SK-N-SH (cell line): ENCODE measurements at regions not wholly inside any gene's neighbourhood (a gene's known extent, or its start where the extent isn't known, plus 50 kb on each side); places are given as distances from the start of the nearest gene placed in this dataset.

Source experiments
- CTCF ChIA-PET: fragments of 300-600, 350-600 bp; formaldehyde crosslinking; extraction: SDS; loops from one replicate; lab custom pipeline; 2021; lab: Yijun Ruan, JAX
- POLR2A ChIA-PET: fragments of 350-600 bp; sonication (Branson Sonifier 250); formaldehyde crosslinking; extraction: SDS; loops from one replicate; lab custom pipeline; 2020; ENCODE audit warnings: antibody characterized with exemption, inconsistent platforms; lab: Yijun Ruan, JAX
- DNase-seq: peaks from one replicate; pipeline ENCODE4 v3.0.0; 2012
- H2AFZ ChIP-seq: fragments of 200-600 bp; sonication (generic); 2 replicates; pipeline ENCODE4 v1.8.1; 2016; ENCODE audit warnings: antibody characterized with exemption, mild to moderate bottlenecking, low read depth
- H3F3A ChIP-seq: fragments of 200-600 bp; sonication (generic); replicated peaks from 2 replicates; pipeline ENCODE3; 2016; ENCODE audit warnings: antibody characterized with exemption, mild to moderate bottlenecking; ENCODE audit not compliant: insufficient read depth
- H3K27ac ChIP-seq, 2 experiments: fragments of 200-500 bp in 1 of 2; fragments of 200-600 bp in 1 of 2; sonication (Bioruptor generic) in 1 of 2; sonication (generic), shearing (Covaris generic) in 1 of 2; 2 replicates each; pipeline versions ENCODE4 v1.5.1 to v1.6.1; 2014 to 2016; ENCODE audit warnings: low read depth in 2 of 2, inconsistent platforms in 1 of 2, low read length in 1 of 2, mild to moderate bottlenecking in 1 of 2, mixed read lengths in 1 of 2
- H3K27me3 ChIP-seq: fragments of 200-600 bp; sonication (generic), shearing (Covaris generic); 2 replicates; pipeline ENCODE4 v1.6.1; 2016; ENCODE audit warnings: mixed run types; ENCODE audit not compliant: insufficient read depth
- H3K36me3 ChIP-seq, 2 experiments: fragments of 200-500 bp in 1 of 2; fragments of 200-600 bp in 1 of 2; sonication (Bioruptor generic) in 1 of 2; sonication (generic) in 1 of 2; replicated peaks in 1 of 2; 2 replicates each; pipeline versions ENCODE3 to v1.5.1; 2014 to 2016; ENCODE audit warnings: low read length in 1 of 2, mild to moderate bottlenecking in 1 of 2; ENCODE audit not compliant: insufficient read depth in 2 of 2, control insufficient read depth in 1 of 2
- H3K4me1 ChIP-seq, 2 experiments: fragments of 200-500 bp in 1 of 2; fragments of 200-600 bp in 1 of 2; sonication (Bioruptor generic) in 1 of 2; sonication (generic), shearing (Covaris generic) in 1 of 2; 2 replicates each; pipeline versions ENCODE4 v1.5.1 to v1.6.1; 2014 to 2016; ENCODE audit warnings: low read depth in 1 of 2, low read length in 1 of 2, mixed run types in 1 of 2; ENCODE audit not compliant: insufficient read depth in 2 of 2, control insufficient read depth in 1 of 2
- H3K4me2 ChIP-seq: fragments of 200-600 bp; sonication (generic), shearing (Covaris generic); 2 replicates; pipeline ENCODE4 v1.6.1; 2017; ENCODE audit warnings: mixed run types
- H3K4me3 ChIP-seq, 2 experiments: fragments of 200-500 bp in 1 of 2; fragments of 200-600 bp in 1 of 2; sonication (Bioruptor generic) in 1 of 2; sonication (generic), shearing (Covaris generic) in 1 of 2; 2 replicates each; pipeline versions ENCODE4 v1.5.1 to v1.8.1; 2014 to 2016; ENCODE audit warnings: low read depth in 2 of 2, inconsistent platforms in 1 of 2, low read length in 1 of 2, mild to moderate bottlenecking in 1 of 2, mixed read lengths in 1 of 2, moderate library complexity in 1 of 2
- H3K79me2 ChIP-seq: fragments of 200-600 bp; sonication (generic); 2 replicates; pipeline ENCODE4 v1.8.1; 2017; ENCODE audit warnings: mild to moderate bottlenecking; ENCODE audit not compliant: insufficient read depth
- H3K9ac ChIP-seq: fragments of 200-600 bp; sonication (generic); 2 replicates; pipeline ENCODE4 v1.6.1; 2017; ENCODE audit warnings: mixed run types
- H3K9me2 ChIP-seq: fragments of 200-600 bp; sonication (generic); 2 replicates; pipeline ENCODE4 v1.6.1; 2017; ENCODE audit warnings: mixed run types
- H3K9me3 ChIP-seq: fragments of 200-600 bp; sonication (generic); 2 replicates; pipeline ENCODE4 v1.6.1; 2017; ENCODE audit warnings: mixed run types, mild to moderate bottlenecking, moderate library complexity
- H4K20me1 ChIP-seq: fragments of 200-600 bp; sonication (generic); 2 replicates; pipeline ENCODE4 v1.6.1; 2017; ENCODE audit warnings: mild to moderate bottlenecking, mixed run types; ENCODE audit not compliant: insufficient read depth
- EP300 ChIP-seq, 2 experiments: IDR thresholded peaks; 2 replicates each; pipeline versions ENCODE4 v1.4.0 to v1.6.1; 2012; ENCODE audit warnings: borderline replicate concordance in 1 of 2, low read depth in 1 of 2, low read length in 1 of 2
- FOSL2 ChIP-seq: IDR thresholded peaks from 2 replicates; pipeline ENCODE4 v1.4.0; 2012; ENCODE audit warnings: low read depth, mild to moderate bottlenecking, moderate library complexity, borderline replicate concordance
- FOXJ3 ChIP-seq: sonication (generic); formaldehyde crosslinking; IDR thresholded peaks from 2 replicates; pipeline ENCODE4 v1.5.1; 2020; ENCODE audit warnings: mild to moderate bottlenecking, missing genetic modification reagents
- GABPA ChIP-seq: IDR thresholded peaks from 2 replicates; pipeline ENCODE4 v1.4.0; 2012; ENCODE audit warnings: low read depth, mild to moderate bottlenecking
- GATA2 ChIP-seq: sonication (generic); formaldehyde crosslinking; IDR thresholded peaks from 2 replicates; pipeline ENCODE4 v1.5.0; 2020; ENCODE audit warnings: mild to moderate bottlenecking, missing genetic modification reagents
- IRF3 ChIP-seq: fragments of 150-350 bp; IDR thresholded peaks from 2 replicates; pipeline ENCODE4 v1.6.1; 2016; ENCODE audit warnings: mild to moderate bottlenecking, low read depth, low read length
- JUND ChIP-seq: IDR thresholded peaks from 2 replicates; pipeline ENCODE4 v1.4.0; 2012
- MAX ChIP-seq: IDR thresholded peaks from 2 replicates; pipeline ENCODE4 v1.4.0; 2012; ENCODE audit warnings: low read depth
- PBX3 ChIP-seq: IDR thresholded peaks from 2 replicates; pipeline ENCODE4; 2012
- RAD21 ChIP-seq: IDR thresholded peaks from 2 replicates; pipeline ENCODE4 v1.6.1; 2012; ENCODE audit warnings: mild to moderate bottlenecking, low read length
- RCOR1 ChIP-seq: fragments of 150-350 bp; IDR thresholded peaks from 2 replicates; pipeline ENCODE4 v1.6.1; 2017; ENCODE audit warnings: antibody characterized with exemption, low read length
- RFX5 ChIP-seq: IDR thresholded peaks from 2 replicates; pipeline ENCODE4 v1.6.1; 2012; ENCODE audit warnings: mild to moderate bottlenecking, improper control_type of control experiment, low read length
- RXRA ChIP-seq: IDR thresholded peaks from 2 replicates; pipeline ENCODE4 v1.4.0; 2012; ENCODE audit warnings: low read depth, mild to moderate bottlenecking, borderline replicate concordance
- SIN3A ChIP-seq: IDR thresholded peaks from 2 replicates; pipeline ENCODE4 v1.6.1; 2012; ENCODE audit warnings: low read depth, mild to moderate bottlenecking, low read length, moderate library complexity, borderline replicate concordance
- TAF1 ChIP-seq: IDR thresholded peaks from 2 replicates; pipeline ENCODE4 v1.6.1; 2012; ENCODE audit warnings: low read depth, mild to moderate bottlenecking, low read length, moderate library complexity, borderline replicate concordance
- TCF12 ChIP-seq: IDR thresholded peaks from 2 replicates; pipeline ENCODE4 v1.4.0; 2012
- WGBS: methylation state at CpG from one replicate; pipeline ENCODE4 v1.1.6; 2017; ENCODE audit warnings: low lambda C conversion rate; 5-methylcytosine and 5-hydroxymethylcytosine counted together
- TF ChIP-seq, protein P1 (sequence below): fragments of 150-350 bp; IDR thresholded peaks from 2 replicates; pipeline ENCODE4 v1.6.1; 2017; ENCODE audit warnings: antibody characterized with exemption, low read length, low read depth, borderline replicate concordance
- TF ChIP-seq, protein P2 (sequence below): IDR thresholded peaks from 2 replicates; pipeline ENCODE4 v1.4.0; 2012; ENCODE audit warnings: low read depth, borderline replicate concordance
- TF ChIP-seq, protein P3 (sequence below): IDR thresholded peaks from 2 replicates; pipeline ENCODE4 v1.6.1; 2012; ENCODE audit warnings: mild to moderate bottlenecking, low read depth, low read length, moderate library complexity

DNA sequence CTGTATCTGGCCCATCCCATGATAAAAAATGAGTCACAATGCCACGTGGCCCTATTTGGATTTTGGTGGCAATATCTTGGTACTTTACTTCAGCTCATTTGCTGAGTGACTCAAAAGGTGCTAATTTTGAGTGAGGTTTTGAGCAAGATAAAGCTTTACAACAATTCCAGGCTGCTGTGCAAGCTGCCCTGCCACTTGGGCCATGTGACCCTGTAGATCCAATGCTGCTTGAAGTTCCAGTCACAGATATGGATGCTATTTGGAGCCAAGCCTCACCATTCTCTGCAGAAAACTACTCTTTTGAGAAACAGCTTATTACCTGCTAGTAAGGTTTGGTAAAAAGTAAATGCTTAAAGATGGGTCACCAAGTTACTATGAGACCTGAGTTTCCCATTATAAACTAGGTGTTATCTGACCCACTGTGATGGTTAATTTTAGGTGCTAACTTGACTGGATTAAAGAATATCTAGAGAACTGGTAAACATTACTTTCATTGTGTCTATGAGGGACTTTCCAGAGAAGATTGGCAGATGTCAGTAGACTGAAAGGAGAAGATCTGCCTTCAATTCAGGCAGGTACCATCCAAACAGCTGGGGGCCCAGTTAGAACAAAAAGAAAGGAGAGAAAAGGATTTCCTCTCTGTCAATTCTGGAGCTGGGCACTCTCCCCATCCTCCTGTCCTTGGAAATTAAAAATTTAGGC is 1083.9 kb downstream of the DIPK2A start:
- Histone ChIP-seq H4K20me1 (no peaks in the 10 kb centered on the region), H3K79me2 (no peaks in the 10 kb centered on the region), H3K4me1 (no peaks in the 10 kb centered on the region), H3K4me2 (no peak overlapping the region), H3K9me3 (no peaks in the 10 kb centered on the region), H3K36me3 (no peaks in the 10 kb centered on the region), H3K9me2 (no peaks in the 10 kb centered on the region), H2AFZ (no peak overlapping the region), H3K4me3 (no peak overlapping the region), H3K9ac (no peak overlapping the region), H3K27me3 (no peaks in the 10 kb centered on the region), H3K27ac (no peak overlapping the region), H3F3A (no peaks in the 10 kb centered on the region)
- DNase-seq: no peak
- ChIA-PET CTCF (no interaction called here), POLR2A (no interaction called here)
- WGBS: 0% methylated on average over 1 of the region's 1 CpG
- no peak for TF ChIP-seq FOXJ3 (CRISPR knock-in tag)
- TF ChIP-seq, protein P1, sequence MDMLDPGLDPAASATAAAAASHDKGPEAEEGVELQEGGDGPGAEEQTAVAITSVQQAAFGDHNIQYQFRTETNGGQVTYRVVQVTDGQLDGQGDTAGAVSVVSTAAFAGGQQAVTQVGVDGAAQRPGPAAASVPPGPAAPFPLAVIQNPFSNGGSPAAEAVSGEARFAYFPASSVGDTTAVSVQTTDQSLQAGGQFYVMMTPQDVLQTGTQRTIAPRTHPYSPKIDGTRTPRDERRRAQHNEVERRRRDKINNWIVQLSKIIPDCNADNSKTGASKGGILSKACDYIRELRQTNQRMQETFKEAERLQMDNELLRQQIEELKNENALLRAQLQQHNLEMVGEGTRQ: no peak
- TF ChIP-seq RAD21: no peak
- no peak for TF ChIP-seq GATA2 (CRISPR knock-in tag)
- no peak for TF ChIP-seq RCOR1

DNA sequence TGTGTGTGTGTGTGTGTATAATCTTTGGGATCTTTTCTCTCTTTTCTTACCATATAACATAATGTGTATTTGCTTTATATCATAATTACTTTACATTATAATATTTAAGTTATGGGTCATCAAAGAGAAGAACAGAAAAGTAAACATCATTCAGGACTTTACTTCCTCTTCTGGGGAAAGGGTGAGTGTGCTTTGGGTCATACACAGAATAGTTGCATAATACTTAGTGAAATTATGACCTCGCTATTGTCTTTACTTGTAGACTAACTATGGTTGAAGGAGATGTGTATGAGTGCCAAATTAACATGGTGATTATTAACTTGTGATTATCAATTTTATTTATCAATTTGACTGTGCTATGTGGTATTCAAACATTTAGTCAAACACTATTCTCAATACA is 1086.9 kb downstream of the DIPK2A start:
- Histone ChIP-seq H2AFZ (no peak overlapping the region), H3K79me2 (no peaks in the 10 kb centered on the region), H3K4me2 (no peak overlapping the region), H3K4me1 (no peaks in the 10 kb centered on the region), H4K20me1 (no peaks in the 10 kb centered on the region), H3K9ac (no peak overlapping the region), H3K4me3 (no peak overlapping the region), H3K27me3 (no peaks in the 10 kb centered on the region), H3K9me3 (no peaks in the 10 kb centered on the region), H3K36me3 (no peaks in the 10 kb centered on the region), H3F3A (no peaks in the 10 kb centered on the region), H3K27ac (no peak overlapping the region), H3K9me2 (no peaks in the 10 kb centered on the region)
- ChIA-PET CTCF (no interaction called here), POLR2A (no interaction called here)
- 0% methylated on average over 1 of the region's 1 CpG for WGBS
- no peak for DNase-seq
- TF ChIP-seq, protein P2, sequence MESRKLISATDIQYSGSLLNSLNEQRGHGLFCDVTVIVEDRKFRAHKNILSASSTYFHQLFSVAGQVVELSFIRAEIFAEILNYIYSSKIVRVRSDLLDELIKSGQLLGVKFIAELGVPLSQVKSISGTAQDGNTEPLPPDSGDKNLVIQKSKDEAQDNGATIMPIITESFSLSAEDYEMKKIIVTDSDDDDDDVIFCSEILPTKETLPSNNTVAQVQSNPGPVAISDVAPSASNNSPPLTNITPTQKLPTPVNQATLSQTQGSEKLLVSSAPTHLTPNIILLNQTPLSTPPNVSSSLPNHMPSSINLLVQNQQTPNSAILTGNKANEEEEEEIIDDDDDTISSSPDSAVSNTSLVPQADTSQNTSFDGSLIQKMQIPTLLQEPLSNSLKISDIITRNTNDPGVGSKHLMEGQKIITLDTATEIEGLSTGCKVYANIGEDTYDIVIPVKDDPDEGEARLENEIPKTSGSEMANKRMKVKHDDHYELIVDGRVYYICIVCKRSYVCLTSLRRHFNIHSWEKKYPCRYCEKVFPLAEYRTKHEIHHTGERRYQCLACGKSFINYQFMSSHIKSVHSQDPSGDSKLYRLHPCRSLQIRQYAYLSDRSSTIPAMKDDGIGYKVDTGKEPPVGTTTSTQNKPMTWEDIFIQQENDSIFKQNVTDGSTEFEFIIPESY: no peak
- TF ChIP-seq GABPA (no peak), MAX (no peak), PBX3 (no peak), EP300 (IDR thresholded peaks at IDR 0.05; ENCODE audit: borderline replicate concordance in 1 of 2, low read depth in 1 of 2, low read length in 1 of 2) (no peak), RCOR1 (no peak), RXRA (no peak), RFX5 (no peak), GATA2 (CRISPR knock-in tag) (no peak), TCF12 (no peak), TAF1 (no peak), SIN3A (no peak), JUND (no peak), IRF3 (no peak), FOSL2 (no peak)
- TF ChIP-seq, protein P3, sequence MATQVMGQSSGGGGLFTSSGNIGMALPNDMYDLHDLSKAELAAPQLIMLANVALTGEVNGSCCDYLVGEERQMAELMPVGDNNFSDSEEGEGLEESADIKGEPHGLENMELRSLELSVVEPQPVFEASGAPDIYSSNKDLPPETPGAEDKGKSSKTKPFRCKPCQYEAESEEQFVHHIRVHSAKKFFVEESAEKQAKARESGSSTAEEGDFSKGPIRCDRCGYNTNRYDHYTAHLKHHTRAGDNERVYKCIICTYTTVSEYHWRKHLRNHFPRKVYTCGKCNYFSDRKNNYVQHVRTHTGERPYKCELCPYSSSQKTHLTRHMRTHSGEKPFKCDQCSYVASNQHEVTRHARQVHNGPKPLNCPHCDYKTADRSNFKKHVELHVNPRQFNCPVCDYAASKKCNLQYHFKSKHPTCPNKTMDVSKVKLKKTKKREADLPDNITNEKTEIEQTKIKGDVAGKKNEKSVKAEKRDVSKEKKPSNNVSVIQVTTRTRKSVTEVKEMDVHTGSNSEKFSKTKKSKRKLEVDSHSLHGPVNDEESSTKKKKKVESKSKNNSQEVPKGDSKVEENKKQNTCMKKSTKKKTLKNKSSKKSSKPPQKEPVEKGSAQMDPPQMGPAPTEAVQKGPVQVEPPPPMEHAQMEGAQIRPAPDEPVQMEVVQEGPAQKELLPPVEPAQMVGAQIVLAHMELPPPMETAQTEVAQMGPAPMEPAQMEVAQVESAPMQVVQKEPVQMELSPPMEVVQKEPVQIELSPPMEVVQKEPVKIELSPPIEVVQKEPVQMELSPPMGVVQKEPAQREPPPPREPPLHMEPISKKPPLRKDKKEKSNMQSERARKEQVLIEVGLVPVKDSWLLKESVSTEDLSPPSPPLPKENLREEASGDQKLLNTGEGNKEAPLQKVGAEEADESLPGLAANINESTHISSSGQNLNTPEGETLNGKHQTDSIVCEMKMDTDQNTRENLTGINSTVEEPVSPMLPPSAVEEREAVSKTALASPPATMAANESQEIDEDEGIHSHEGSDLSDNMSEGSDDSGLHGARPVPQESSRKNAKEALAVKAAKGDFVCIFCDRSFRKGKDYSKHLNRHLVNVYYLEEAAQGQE: no peak
